ENCODE measurements at regions not wholly inside any gene's neighbourhood (a gene's known extent, or its start where the extent isn't known, plus 50 kb on each side); places are given as distances from the start of the nearest gene placed in this dataset.

DNA sequence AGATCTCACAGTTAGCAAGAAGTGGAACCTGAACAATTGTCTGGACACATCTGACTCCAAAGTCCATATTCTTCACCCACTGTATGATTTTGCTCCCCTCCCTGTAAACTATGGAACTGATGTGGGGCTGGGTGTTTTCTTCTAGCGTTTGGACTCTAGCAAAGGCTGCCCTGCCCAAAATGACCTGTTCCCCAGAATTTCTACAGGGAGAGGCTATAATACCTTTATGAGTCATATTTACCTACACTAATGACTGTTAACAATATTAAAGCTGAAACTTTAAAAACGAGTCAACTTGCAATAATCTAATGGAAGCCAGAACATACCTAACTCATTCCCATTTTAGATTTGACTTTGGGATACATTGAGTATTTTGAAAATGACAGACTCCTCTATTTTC, 531.2 kb upstream of the CFAP20DC start:
- Histone ChIP-seq H3K4me3 (no peak overlapping the region), H3K36me3 (ENCODE audit: insufficient read depth, low read length) (no peaks in the 10 kb centered on the region), H3K9me3 (ENCODE audit: low read depth, low read length) (no peaks in the 10 kb centered on the region), H3K9ac (ENCODE audit: insufficient read length) (no peak overlapping the region), H3K27ac (no peak overlapping the region)
- TF ChIP-seq FOXP2 (optimal IDR thresholded peaks at IDR 0.05; ENCODE audit: control extremely low read depth, extremely low read length, insufficient read depth) (no peak), EZH2 (IDR thresholded peaks at IDR 0.05) (no peak), POLR2AphosphoS5 (IDR thresholded peaks at IDR 0.05; ENCODE audit: borderline replicate concordance, low read depth, low read length) (no peak)
- no peak for DNase-seq (ENCODE audit: low read depth, low spot score)

DNA sequence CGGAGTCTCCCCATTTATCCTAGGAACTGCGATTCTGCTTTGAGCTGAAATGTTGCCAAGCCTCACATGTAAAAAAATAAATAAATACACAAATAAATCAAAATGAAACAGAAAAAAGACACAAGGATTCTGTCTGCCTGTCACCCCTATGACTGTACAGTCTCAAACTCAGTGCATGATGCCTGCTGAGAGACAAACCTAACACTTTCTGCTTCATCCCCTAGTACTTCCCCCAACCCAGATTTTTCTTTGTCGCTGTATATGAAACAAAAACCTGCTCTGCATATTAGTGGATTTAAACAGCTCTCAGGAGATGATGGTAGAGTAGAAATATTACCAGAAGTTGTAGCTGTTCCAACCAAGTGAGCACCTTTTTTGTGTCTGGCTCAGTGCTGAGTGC, 530.7 kb upstream of the CFAP20DC start:
- no peak for TF ChIP-seq EZH2 (IDR thresholded peaks at IDR 0.05)
- TF ChIP-seq POLR2AphosphoS5 (IDR thresholded peaks at IDR 0.05; ENCODE audit: borderline replicate concordance, low read depth, low read length) = no peak
- no peak for TF ChIP-seq FOXP2 (optimal IDR thresholded peaks at IDR 0.05; ENCODE audit: control extremely low read depth, extremely low read length, insufficient read depth)
- Histone ChIP-seq H3K27ac (no peak overlapping the region), H3K9ac (ENCODE audit: insufficient read length) (no peak overlapping the region), H3K36me3 (ENCODE audit: insufficient read depth, low read length) (no peaks in the 10 kb centered on the region), H3K9me3 (ENCODE audit: low read depth, low read length) (no peaks in the 10 kb centered on the region), H3K4me3 (no peak overlapping the region)
- DNase-seq (ENCODE audit: low read depth, low spot score) = no peak

DNA sequence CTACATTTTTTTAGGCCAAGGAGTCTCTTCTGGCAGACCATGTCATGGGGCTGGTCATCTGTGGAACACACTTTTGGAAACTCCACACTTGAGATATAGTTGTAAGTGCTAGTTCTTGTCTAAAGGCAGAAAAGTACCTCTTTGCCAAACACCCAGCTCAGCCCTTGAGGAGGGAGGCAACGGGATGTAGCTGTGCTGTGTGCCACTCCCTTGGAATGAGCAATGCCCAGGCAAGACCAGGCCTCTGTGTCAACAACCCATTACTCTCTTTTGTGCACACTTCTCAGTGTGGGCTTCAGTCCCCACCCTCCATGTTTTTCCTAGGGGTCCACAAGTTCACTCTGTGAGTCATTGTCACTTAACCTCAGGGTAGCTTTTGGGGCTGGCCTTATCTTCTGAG, 528.3 kb upstream of the CFAP20DC start:
- Histone ChIP-seq H3K36me3 (ENCODE audit: insufficient read depth, low read length) (no peaks in the 10 kb centered on the region), H3K27ac (no peak overlapping the region), H3K9ac (ENCODE audit: insufficient read length) (no peak overlapping the region), H3K4me3 (no peak overlapping the region), H3K9me3 (ENCODE audit: low read depth, low read length) (no peaks in the 10 kb centered on the region)
- TF ChIP-seq EZH2 (IDR thresholded peaks at IDR 0.05) (no peak), FOXP2 (optimal IDR thresholded peaks at IDR 0.05; ENCODE audit: control extremely low read depth, extremely low read length, insufficient read depth) (no peak), POLR2AphosphoS5 (IDR thresholded peaks at IDR 0.05; ENCODE audit: borderline replicate concordance, low read depth, low read length) (no peak)
- no peak for DNase-seq (ENCODE audit: low read depth, low spot score)

DNA sequence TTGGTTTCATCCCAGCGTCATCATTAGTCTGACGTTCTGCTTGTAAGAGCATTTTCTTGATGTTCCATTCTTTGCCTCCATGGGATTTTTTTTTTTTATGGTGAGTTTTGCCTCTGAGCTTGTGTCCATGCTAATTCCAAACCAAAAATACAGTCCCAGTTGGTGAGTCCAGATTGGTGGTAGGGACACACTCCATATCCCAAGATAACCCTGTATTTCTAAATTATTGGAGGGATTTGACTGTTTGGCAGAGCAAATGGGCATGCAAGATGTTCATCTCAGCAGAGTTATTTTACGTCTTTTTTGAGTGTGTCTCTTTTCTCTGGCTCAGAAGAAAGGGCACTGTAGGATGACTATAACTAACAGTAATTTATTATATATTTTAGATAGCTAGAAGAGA, 526.8 kb upstream of the CFAP20DC start:
- no peaks in the 10 kb centered on the region for H3K36me3 ChIP-seq (ENCODE audit: insufficient read depth, low read length)
- no peak for TF ChIP-seq FOXP2 (optimal IDR thresholded peaks at IDR 0.05; ENCODE audit: control extremely low read depth, extremely low read length, insufficient read depth)

DNA sequence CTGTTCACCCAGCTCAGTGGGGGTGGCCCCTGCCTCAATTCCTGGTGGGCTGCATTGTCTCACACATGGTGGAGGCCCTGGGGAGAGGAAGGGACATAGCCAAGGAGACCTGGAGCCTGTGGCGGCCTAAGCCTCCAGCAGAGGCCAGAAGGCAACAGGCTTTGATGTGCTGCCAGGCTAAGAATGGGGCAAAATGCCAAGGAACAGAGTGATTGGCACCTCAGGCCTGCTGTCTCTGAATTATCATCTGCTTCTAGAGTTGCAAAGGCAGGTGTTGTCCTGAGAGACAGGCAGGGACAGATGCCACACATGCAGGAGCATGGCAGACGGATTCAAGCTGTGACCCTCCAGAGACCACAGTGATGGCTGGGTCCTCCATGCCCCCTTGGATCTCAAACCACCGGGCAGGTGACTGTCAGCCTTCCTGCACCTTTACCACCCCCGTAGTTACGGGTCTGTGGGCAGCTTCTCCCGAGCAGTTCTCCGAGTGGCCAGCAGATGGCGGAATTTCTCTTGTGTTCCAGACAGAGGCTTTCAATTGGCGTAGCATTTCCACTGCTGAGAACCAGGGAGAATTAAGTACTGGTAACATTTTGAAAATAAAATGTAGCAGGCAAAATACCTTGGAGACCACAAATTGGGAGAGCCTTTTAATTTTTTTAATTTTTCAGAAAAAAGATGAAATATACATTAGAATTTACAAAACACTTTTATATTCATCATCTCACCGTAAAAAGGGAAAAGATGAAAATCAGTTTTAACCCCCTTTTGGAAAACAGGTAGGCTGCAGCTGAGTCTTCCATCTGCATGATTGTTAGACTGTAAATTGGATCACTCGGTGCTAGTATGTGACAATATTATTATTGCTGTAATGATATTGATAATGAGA, 525.5 kb upstream of the CFAP20DC start:
- DNase-seq (ENCODE audit: low read depth, low spot score) = peak; percentile 20
- no peak overlapping the region for H3K4me3 ChIP-seq
- H3K9ac ChIP-seq (ENCODE audit: insufficient read length) = no peak overlapping the region
- H3K9me3 ChIP-seq (ENCODE audit: low read depth, low read length) = no peaks in the 10 kb centered on the region
- H3K27ac ChIP-seq = no peak overlapping the region
- no peak for TF ChIP-seq POLR2AphosphoS5 (IDR thresholded peaks at IDR 0.05; ENCODE audit: borderline replicate concordance, low read depth, low read length)
- no peak for TF ChIP-seq EZH2 (IDR thresholded peaks at IDR 0.05)
- TF ChIP-seq FOXP2 (optimal IDR thresholded peaks at IDR 0.05; ENCODE audit: control extremely low read depth, extremely low read length, insufficient read depth) = no peak
- H3K36me3 ChIP-seq (ENCODE audit: insufficient read depth, low read length) = no peaks in the 10 kb centered on the region

More for the DNA sequence above, 526.8 kb upstream of the CFAP20DC start:
- H3K4me3 ChIP-seq = no peak overlapping the region
- no peak overlapping the region for H3K27ac ChIP-seq
- H3K9me3 ChIP-seq (ENCODE audit: low read depth, low read length) = no peaks in the 10 kb centered on the region
- H3K9ac ChIP-seq (ENCODE audit: insufficient read length) = no peak overlapping the region
- DNase-seq (ENCODE audit: low read depth, low spot score) = no peak

DNA sequence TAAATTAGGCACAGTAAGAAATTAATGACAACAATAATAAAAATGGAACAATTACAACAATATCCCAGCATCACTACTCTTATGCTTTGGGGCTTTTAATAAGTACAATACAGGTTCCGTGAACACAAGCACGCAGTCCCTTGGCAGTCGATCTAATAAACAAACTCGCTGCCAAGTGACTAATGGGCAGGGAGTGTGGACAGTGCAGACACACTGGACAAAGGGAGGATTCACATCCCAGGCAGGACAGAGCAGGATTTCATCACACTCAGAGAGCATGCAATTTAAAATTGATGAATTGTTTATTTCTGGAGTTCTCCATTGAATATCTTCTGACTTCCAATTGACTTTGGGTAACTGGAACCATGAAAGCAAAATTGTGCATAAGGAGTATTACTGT, 524.1 kb upstream of the CFAP20DC start:
- H3K4me3 ChIP-seq = no peak overlapping the region
- TF ChIP-seq EZH2 (IDR thresholded peaks at IDR 0.05) (no peak), POLR2AphosphoS5 (IDR thresholded peaks at IDR 0.05; ENCODE audit: borderline replicate concordance, low read depth, low read length) (no peak), FOXP2 (optimal IDR thresholded peaks at IDR 0.05; ENCODE audit: control extremely low read depth, extremely low read length, insufficient read depth) (no peak)
- H3K9me3 ChIP-seq (ENCODE audit: low read depth, low read length) = no peaks in the 10 kb centered on the region
- no peaks in the 10 kb centered on the region for H3K36me3 ChIP-seq (ENCODE audit: insufficient read depth, low read length)
- no peak overlapping the region for H3K9ac ChIP-seq (ENCODE audit: insufficient read length)
- DNase-seq (ENCODE audit: low read depth, low spot score) = no peak
- H3K27ac ChIP-seq = no peak overlapping the region

DNA sequence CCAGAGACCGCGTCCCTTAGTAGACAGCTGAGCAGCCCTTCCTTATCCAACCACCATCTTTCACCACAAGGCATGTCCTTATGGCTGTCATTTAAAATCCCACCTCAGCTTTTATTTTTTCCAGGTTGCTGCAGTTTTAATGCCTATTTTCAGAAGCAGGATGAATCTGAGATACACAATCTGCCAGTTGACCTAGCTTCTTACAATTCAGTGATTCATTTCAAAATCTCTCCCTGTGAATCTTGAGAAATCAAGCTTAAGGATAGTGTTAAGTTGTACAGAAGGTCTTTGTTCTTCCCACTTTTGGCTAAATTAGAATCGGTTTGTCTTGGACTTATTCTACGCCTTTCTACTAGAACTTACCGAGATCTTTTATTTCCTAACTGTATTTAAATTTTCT, 522.3 kb upstream of the CFAP20DC start:
- H3K9me3 ChIP-seq (ENCODE audit: low read depth, low read length) = no peaks in the 10 kb centered on the region
- H3K9ac ChIP-seq (ENCODE audit: insufficient read length) = no peak overlapping the region
- no peak for TF ChIP-seq EZH2 (IDR thresholded peaks at IDR 0.05)
- TF ChIP-seq POLR2AphosphoS5 (IDR thresholded peaks at IDR 0.05; ENCODE audit: borderline replicate concordance, low read depth, low read length) = no peak
- no peak for TF ChIP-seq FOXP2 (optimal IDR thresholded peaks at IDR 0.05; ENCODE audit: control extremely low read depth, extremely low read length, insufficient read depth)
- DNase-seq (ENCODE audit: low read depth, low spot score) = no peak
- no peak overlapping the region for H3K4me3 ChIP-seq
- no peak overlapping the region for H3K27ac ChIP-seq
- no peaks in the 10 kb centered on the region for H3K36me3 ChIP-seq (ENCODE audit: insufficient read depth, low read length)

DNA sequence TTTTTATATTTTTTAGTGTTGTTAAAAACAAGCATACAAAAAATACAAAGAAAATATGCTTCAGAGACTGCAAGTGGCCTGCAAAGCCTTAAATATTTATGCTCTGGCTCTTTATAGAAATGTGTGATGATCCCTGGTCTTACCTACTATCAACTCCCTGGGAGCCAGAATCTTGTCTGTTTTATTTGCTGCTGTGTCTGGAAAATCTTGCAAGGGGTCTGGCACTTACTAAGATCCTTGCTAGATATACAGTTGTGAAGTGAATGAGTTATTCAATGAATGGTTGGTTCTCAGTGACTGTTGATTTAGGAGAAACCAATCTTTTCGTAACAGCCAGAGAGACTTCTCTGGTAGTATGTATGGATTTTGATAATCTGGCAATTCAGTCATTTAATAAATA, 521.0 kb upstream of the CFAP20DC start:
- H3K4me3 ChIP-seq = no peak overlapping the region
- no peaks in the 10 kb centered on the region for H3K36me3 ChIP-seq (ENCODE audit: insufficient read depth, low read length)
- no peak overlapping the region for H3K9ac ChIP-seq (ENCODE audit: insufficient read length)
- TF ChIP-seq FOXP2 (optimal IDR thresholded peaks at IDR 0.05; ENCODE audit: control extremely low read depth, extremely low read length, insufficient read depth) (no peak), POLR2AphosphoS5 (IDR thresholded peaks at IDR 0.05; ENCODE audit: borderline replicate concordance, low read depth, low read length) (no peak), EZH2 (IDR thresholded peaks at IDR 0.05) (no peak)
- no peaks in the 10 kb centered on the region for H3K9me3 ChIP-seq (ENCODE audit: low read depth, low read length)
- H3K27ac ChIP-seq = no peak overlapping the region
- DNase-seq (ENCODE audit: low read depth, low spot score) = no peak

DNA sequence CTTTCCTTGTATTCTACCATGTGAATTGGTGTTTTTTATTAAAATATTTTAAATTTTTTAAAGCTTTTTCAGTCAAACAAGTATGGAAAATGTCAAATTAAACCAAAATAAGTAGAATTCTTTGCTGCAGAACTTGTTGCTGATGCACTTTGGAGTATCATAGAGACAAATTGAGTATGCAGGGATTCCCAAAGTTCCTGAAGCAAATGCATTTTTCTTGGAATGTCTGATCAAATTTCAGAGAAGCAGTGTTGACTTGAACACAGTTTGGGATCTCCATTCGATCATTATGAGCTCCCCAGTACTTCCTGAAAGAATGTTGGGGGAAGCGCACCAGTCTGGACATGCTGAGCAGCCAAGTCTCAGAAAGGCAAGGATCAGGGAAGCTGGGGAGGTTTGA, 517.8 kb upstream of the CFAP20DC start:
- Histone ChIP-seq H3K9me3 (ENCODE audit: low read depth, low read length) (no peaks in the 10 kb centered on the region), H3K4me3 (no peak overlapping the region), H3K27ac (no peak overlapping the region), H3K36me3 (ENCODE audit: insufficient read depth, low read length) (no peaks in the 10 kb centered on the region), H3K9ac (ENCODE audit: insufficient read length) (no peak overlapping the region)
- no peak for TF ChIP-seq POLR2AphosphoS5 (IDR thresholded peaks at IDR 0.05; ENCODE audit: borderline replicate concordance, low read depth, low read length)
- no peak for TF ChIP-seq EZH2 (IDR thresholded peaks at IDR 0.05)
- no peak for TF ChIP-seq FOXP2 (optimal IDR thresholded peaks at IDR 0.05; ENCODE audit: control extremely low read depth, extremely low read length, insufficient read depth)
- DNase-seq (ENCODE audit: low read depth, low spot score) = no peak
